Stimulated activated CD8-positive, alpha-beta memory T cell treated with anti-CD3 and anti-CD28 coated beads, Interleukin-7, amount 100 ng/mL, for 24 hours (primary cell): ENCODE measurements at regions not wholly inside any gene's neighbourhood (a gene's known extent, or its start where the extent isn't known, plus 50 kb on each side); places are given as distances from the start of the nearest gene placed in this dataset.

Experiments
- DNase-seq: peaks from one replicate; pipeline ENCODE4 v3.0.0-alpha.2; 2020; ENCODE audit warnings: low read depth

GRCh38 chr3:182575941-182576340, 217.4 kb upstream of the ATP11B start:
- DNase-seq = no peak

- DNase-seq = no peak
Observed at GRCh38 chr3:182583545-182583944, 209.8 kb upstream of the ATP11B start.

GRCh38 chr3:182585532-182586150, 207.7 kb upstream of the ATP11B start:
- DNase-seq = no peak

GRCh38 chr3:182592747-182593146, 200.6 kb upstream of the ATP11B start:
- no peak for DNase-seq

- no peak for DNase-seq
Observed at GRCh38 chr3:182596676-182597410, 196.5 kb upstream of the ATP11B start.

GRCh38 chr3:182597621-182598041, 195.7 kb upstream of the ATP11B start:
- DNase-seq = no peak

- DNase-seq = no peak
Observed at GRCh38 chr3:182601597-182601996, 191.7 kb upstream of the ATP11B start.

- no peak for DNase-seq
Observed at GRCh38 chr3:182603501-182603900, 189.8 kb upstream of the ATP11B start.

GRCh38 chr3:182605882-182606611, 187.3 kb upstream of the ATP11B start:
- no peak for DNase-seq

GRCh38 chr3:182606905-182607504, 186.3 kb upstream of the ATP11B start:
- no peak for DNase-seq

GRCh38 chr3:182608832-182609231, 184.5 kb upstream of the ATP11B start:
- DNase-seq = no peak

GRCh38 chr3:182609575-182610156, 183.6 kb upstream of the ATP11B start:
- DNase-seq = no peak

- no peak for DNase-seq
Observed at GRCh38 chr3:182612332-182612731, 181.0 kb upstream of the ATP11B start.

- DNase-seq = no peak
Observed at GRCh38 chr3:182617500-182617899, 175.8 kb upstream of the ATP11B start.

- no peak for DNase-seq
Observed at GRCh38 chr3:182618085-182618732, 175.1 kb upstream of the ATP11B start.

- no peak for DNase-seq
Observed at GRCh38 chr3:182618981-182619591, 174.2 kb upstream of the ATP11B start.

- no peak for DNase-seq
Observed at GRCh38 chr3:182620723-182621434, 172.4 kb upstream of the ATP11B start.

GRCh38 chr3:182621435-182622240, 171.7 kb upstream of the ATP11B start:
- no peak for DNase-seq

GRCh38 chr3:182622241-182622545, 171.1 kb upstream of the ATP11B start:
- DNase-seq = no peak
